Gastroesophageal sphincter (tissue), 3 donors: ENCODE measurements at regions not wholly inside any gene's neighbourhood (a gene's known extent, or its start where the extent isn't known, plus 50 kb on each side); places are given as distances from the start of the nearest gene placed in this dataset.

Experiments used
- EP300 ChIP-seq: sonication (generic); formaldehyde crosslinking; IDR thresholded peaks from one replicate; pipeline ENCODE4 v1.6.1; 2017; ENCODE audit warnings: antibody characterized with exemption, mild to moderate bottlenecking
- POLR2A ChIP-seq, 2 donors: fragments of 450-650 bp; IDR thresholded peaks; one replicate each; pipeline ENCODE4 v1.6.1; 2017; ENCODE audit warnings: antibody characterized with exemption in 2 of 2, mild to moderate bottlenecking in 2 of 2, moderate library complexity in 1 of 2
- POLR2AphosphoS5 ChIP-seq: sonication (generic); formaldehyde crosslinking; IDR thresholded peaks from one replicate; pipeline ENCODE4 v1.6.1; 2017; ENCODE audit warnings: antibody characterized with exemption
- TF ChIP-seq, protein P1 (sequence below), 4 experiments: fragments of 200-600 bp in 2 of 4; fragments of 450-650 bp in 2 of 4; sonication (generic) in 1 of 4; IDR thresholded peaks; one replicate each; pipeline ENCODE4 v1.5.1; 2017 to 2019; ENCODE audit warnings: antibody characterized with exemption in 4 of 4, mild to moderate bottlenecking in 2 of 4, moderate library complexity in 2 of 4

GRCh38 chr4:114465766-114466165 lies 132.8 kb upstream of the UGT8 start:
- TF ChIP-seq POLR2AphosphoS5 (no peak), POLR2A (IDR thresholded peaks at IDR 0.05) (no peak), EP300 (no peak)
- TF ChIP-seq, protein P1, sequence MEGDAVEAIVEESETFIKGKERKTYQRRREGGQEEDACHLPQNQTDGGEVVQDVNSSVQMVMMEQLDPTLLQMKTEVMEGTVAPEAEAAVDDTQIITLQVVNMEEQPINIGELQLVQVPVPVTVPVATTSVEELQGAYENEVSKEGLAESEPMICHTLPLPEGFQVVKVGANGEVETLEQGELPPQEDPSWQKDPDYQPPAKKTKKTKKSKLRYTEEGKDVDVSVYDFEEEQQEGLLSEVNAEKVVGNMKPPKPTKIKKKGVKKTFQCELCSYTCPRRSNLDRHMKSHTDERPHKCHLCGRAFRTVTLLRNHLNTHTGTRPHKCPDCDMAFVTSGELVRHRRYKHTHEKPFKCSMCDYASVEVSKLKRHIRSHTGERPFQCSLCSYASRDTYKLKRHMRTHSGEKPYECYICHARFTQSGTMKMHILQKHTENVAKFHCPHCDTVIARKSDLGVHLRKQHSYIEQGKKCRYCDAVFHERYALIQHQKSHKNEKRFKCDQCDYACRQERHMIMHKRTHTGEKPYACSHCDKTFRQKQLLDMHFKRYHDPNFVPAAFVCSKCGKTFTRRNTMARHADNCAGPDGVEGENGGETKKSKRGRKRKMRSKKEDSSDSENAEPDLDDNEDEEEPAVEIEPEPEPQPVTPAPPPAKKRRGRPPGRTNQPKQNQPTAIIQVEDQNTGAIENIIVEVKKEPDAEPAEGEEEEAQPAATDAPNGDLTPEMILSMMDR (IDR thresholded peaks at IDR 0.05) = no peak
